NCI-H2196 treated with DMSO at 0.1 percent for 48 hours (cell line): ENCODE measurements at regions not wholly inside any gene's neighbourhood (a gene's known extent, or its start where the extent isn't known, plus 50 kb on each side); places are given as distances from the start of the nearest gene placed in this dataset.
"Not testable (repeated sequence)": the region's sequence is repeated elsewhere in the genome, so short reads cannot be mapped to it uniquely, and the experiment has no call there.

Experiments
- DNase-seq: peaks from one replicate; lab custom pipeline; 2025; ENCODE audit not compliant: unreplicated experiment; lab: John Stamatoyannopoulos, UW

DNA sequence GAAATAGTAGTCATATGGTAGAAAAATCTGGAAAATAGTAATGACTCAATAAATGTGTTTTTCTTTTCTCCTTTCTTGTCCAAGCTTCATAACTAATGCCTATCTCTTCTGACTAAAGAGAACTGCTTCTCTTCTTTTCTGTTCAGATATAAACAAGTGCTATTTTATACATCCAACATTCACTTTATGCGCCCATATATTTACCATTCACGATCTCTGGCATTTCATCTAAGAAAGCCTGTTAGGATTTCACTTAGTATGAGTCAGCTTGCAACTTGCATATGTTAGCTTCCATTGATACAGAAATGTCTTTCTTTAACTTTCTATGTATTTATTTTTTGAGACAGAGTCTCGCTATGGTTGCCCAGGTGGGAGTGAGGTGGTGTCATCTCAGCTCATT, 224.9 kb downstream of the VAPA start:
- no peak for DNase-seq

DNA sequence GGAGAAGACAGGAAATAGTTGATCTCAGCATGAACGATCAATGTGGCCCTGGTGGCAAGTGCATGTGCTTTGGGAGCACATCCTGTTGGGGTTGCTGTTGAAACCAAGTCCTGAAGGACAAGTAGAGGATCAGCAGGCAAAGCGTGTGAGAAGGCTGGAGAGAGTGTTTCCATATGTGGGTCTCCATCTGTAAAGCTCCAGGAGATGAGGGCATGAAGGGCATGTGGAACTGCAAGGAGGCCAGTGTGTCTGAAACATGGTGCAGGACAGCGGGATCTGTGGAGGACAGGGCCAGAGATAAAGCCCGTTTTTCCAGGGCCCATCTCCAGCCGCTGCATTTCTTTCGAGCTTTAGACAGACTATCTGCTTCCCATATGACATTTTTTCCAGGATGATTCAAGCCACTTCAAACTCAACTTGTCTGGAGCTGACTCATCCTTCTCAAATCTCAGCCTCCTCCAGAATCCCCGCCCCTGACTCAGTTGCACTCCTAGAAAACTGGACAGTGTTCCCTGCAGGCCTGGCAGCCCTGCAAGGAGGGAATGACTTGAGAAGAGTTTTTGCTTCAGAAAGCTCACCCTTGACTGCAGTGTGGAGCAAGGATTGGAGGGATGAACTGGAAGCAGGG, 226.1 kb downstream of the VAPA start:
- DNase-seq, result no peak

DNA sequence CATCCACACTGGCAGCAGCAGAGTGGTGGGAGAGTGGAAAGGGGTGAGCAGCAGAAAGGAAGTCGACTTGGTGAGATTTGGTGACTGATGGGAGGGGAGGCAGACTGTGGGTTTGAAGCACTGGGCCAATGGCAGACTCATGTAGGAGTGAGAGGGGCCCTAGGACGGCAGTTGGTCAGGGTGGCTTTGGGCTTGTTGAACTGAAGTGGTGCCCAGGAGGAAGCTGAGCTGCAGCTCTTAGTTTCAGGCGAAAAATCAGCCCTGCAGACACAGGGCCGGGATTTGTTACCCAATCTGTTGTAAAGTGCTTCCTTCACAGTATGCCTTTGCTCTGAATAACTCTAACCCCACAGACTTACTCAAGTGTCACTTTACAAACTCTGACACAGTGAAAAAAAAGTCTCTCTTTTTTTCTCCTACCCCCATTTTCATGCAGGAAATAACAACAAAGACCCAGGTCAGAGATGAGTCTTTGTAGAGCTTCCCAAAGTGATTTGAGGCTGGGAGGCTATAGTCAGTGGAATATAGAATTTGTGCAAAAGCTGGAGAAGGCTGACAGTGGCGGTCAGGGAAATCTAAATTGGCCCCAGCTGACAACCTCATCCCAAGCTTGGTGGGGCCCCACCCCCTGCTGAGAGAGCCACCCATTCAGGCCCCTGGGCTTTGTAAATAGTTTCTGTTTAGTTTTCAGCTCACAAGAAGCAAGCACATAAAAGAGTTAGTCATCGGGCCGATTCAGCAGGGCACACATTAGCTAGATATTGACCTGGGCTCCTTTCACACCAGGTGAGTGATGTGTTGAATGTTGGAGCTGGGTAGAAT, 226.9 kb downstream of the VAPA start:
- DNase-seq, result no peak

DNA sequence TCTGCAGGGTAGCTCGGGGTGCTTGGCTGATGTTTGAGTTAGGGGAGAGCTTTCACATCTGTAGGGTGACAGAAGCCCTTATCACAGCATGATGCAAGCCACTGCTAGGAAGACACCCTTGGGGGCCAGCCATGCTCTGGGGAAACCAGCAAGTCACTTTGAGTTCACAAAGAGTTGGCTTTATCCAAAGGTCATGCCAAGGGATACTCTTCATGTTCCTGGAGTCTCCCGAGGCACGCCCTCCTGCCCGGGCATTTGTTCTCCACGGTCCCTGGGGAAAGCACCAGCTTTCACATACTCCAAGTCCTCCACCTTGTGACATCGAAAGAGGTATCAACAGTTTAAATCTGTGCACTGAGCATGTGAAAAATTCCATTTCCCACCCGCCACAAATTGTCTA, 227.7 kb downstream of the VAPA start:
- DNase-seq, result no peak

DNA sequence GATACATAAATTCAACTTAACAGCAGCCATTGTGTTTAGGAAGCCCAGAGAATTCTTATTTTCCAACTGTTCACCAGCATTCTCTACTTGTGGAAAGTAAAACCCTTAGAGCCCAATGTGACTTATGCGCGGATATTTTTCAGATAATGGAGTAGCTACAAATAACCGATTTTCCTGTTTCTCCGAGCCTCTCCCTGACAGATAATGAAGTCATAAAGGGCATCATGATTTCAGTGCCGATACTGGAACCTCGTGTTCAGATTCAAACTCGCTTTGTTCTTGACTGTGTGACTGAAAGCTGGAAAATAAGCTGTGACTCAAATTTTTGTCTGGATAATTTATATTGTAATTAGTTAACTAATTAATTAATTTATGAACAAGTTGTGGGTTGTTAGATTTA, 228.2 kb downstream of the VAPA start:
- no peak for DNase-seq

DNA sequence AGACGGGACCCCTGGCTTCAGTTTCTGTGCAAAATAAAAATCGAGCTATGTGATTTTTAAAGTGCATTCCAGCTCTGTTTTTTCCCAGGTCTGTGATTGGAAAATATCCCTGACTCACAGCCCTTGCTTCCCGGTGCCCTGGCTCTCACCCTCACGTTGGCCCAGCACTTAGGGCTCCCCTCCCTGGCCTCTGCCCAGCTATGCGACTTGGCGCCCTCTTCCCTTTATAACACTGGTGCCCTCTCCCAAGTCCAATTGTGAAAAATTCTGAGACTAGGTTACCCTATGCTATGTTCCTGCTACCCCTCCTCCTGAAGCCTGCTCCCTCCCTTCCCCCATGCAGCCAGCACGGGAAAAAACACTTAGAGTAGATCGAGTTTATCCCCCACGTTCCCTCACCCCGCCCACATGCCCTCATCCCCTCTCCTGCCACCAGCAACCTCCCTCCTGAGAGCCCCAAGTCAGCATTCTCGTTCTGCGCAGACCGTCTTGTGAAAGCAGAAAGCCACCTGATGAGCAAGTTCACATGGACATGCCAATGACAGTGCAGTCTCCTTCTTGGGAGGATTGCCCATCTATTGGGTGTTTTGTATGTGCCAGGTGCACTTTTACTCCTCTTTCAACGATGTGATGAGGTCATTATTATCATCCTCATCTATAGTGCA, 228.8 kb downstream of the VAPA start:
- DNase-seq, result no peak

DNA sequence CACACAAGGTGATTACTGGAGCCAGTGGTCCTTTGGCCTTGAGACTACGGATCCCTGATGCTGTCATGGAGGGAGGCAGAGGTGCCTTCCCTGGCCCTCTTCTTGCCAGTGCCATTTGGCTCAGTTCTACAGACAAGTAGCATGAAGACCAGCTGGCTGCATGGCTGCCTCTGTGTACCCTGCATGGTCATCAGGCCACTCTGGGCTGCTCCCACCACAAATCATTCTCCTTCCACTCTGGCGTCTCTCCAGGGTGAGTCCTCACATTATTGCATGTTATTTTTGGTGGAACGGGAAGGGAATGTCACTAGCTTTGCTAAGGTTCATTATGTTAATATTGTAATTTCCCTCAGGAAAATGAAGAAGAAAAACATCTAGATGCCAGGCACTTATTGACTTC, 229.8 kb downstream of the VAPA start:
- no peak for DNase-seq

DNA sequence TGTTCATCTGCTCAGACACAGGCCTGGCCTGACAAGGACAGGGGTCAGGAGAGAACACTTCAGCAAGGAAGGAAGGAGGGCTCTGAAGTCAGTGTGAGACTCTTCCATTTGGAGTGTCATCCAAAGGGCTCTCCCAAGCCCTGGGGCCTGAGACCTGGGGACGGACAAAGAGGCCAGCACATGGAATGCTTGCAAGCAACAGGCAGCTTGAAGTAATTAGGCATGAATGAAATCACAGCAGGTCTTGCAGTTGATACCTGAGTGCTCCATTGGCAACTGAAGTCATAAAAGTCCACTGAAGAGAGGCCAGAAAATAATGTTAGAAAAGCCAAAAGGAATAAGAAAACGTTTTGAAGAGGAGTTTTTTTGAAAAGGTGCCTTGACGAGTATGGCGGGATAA, 231.7 kb downstream of the VAPA start:
- DNase-seq, result no peak

DNA sequence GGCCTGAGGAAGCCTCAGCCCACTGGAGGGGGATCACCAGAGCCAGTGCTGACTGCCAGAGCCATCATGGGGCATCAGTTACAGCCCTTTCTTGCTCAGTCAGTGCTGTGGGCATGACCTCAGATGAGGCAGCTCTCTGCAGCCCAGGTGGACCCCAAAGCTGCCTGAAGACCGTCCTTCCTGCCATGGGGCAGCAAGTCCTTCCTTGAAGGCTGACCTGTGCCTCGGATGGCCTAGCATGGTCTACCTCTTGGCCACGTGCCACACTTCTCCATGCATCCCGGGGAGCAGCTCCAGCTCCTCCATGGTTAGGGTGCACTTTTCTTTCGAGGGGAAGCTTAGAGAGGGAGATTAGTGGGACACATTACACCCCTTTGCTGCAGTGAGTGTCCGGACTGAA, 233.4 kb downstream of the VAPA start:
- DNase-seq, result no peak

DNA sequence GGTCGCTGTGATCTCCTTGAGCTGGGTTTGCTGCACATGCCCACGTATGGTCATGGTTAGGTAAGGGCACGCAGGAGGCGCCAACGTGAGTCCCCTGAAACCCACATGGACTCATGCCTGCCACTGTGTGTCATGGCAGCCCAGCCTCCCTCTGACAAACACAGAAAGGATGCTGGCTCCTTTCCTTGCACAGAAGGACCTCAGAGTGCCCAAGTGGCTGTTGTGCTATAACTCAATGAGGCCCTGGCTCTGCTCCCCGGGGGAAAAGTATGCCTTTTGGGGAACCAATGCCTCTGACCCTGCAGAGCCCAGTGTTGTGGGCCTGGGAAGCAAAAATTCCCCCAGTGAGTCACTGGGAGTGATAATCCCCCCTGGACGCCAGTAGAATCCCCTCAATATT, 233.9 kb downstream of the VAPA start:
- DNase-seq, result no peak

DNA sequence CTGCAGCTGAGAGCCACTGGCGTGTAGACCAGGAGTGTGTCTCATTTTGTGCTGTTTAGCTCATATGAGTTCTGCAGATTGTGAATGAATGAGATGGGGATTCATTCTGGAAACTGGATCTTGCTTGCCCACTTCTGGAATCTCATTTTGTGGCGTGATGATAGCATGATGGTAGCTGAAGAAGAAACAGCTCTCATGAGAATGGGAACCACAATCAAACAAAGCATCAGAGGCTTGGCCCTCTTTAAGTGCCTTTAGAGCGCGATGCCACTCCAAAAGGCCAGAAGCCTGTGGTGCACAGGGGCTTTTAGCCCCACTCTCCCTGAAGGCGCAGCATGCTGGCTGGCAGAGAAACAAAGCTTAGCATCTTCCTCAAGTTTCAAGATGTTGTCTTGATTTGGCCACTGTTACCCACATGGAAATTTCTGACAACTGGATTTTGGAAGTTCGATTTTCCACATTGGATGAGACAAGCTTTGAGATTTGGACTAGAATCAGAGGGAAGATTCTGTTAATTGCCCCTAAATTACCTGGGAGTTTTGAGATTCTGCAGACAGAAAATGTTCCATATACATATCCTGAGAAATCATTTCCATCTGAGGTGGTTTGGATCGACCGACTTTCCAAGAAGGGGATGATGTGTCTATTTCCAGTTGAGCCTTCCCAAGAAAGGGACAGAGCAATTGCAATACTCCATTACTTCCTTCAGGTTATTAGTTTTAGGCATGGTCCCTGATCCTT, 234.5 kb downstream of the VAPA start:
- DNase-seq, result no peak

DNA sequence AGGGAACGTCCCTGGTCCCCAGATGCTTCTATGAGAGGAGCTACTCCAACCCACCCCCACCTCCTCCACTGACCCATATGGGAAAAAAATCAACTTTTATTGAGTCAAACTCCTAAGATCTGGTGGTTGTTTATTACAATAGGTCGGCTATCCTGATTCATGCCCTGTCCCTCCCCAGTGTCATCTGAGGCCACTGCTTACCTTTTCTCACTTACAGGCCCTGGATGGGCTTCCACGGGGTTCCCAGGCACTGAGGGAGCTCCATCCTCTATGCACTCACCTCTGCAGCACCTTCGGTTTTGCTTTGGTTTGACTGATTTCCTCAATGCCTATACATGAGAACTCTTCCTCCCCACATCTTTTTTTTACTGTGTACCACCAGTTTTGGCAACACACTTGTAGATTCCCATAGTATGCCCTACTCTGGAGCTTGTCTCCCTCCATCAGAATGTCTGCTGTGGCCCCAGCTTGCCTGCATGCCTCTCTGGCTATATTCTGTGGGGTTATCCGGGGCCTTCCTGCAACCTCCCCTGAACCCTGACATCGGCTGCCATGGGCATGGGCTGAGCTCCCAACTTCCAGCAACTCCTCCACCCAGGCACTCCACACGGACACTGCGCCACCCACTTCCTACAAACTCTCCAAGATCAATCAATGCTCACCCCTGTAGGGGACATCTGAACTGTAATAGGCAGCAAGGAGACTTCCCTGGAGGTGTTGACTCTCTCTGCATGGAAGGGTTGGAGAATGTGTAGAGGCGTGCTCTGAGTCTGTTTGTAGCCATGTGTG, 236.1 kb downstream of the VAPA start:
- no peak for DNase-seq

DNA sequence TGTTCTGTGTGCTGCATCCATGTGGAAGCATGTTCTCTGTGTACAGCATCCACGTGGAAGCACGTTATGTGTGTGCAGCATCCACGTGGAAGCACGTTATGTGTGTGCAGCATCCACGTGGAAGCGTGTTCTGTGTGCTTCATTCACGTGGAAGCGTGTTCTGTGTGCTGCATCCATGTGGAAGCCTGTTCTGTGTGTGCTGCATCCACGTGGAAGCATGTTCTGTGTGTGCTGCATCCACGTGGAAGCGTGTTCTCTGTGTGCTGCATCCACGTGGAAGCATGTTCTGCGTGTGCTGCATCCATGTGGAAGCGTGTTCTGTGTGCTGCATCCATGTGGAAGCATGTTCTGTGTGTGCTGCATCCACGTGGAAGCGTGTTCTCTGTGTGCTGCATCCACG, 236.8 kb downstream of the VAPA start:
- DNase-seq, result not testable (repeated sequence)

DNA sequence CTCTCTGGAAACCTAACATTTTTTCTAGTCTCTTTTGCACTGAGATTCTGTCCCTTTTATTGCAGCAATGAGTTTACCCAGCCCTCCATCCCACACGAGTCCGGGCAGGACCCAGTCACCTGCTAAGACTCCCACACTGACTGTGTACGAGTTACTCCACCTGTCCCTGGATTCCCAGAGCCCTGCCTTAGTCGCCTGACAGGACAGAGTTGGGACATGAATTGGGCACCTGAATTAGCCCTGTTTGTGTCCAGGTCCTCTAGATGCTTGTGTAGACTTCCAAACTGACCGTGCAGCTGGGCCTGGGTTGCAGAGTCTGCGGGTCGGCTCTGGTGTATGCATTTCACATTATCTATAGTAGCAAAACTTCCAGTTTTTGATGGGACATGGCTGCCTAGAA, 238.7 kb downstream of the VAPA start:
- DNase-seq, result no peak

DNA sequence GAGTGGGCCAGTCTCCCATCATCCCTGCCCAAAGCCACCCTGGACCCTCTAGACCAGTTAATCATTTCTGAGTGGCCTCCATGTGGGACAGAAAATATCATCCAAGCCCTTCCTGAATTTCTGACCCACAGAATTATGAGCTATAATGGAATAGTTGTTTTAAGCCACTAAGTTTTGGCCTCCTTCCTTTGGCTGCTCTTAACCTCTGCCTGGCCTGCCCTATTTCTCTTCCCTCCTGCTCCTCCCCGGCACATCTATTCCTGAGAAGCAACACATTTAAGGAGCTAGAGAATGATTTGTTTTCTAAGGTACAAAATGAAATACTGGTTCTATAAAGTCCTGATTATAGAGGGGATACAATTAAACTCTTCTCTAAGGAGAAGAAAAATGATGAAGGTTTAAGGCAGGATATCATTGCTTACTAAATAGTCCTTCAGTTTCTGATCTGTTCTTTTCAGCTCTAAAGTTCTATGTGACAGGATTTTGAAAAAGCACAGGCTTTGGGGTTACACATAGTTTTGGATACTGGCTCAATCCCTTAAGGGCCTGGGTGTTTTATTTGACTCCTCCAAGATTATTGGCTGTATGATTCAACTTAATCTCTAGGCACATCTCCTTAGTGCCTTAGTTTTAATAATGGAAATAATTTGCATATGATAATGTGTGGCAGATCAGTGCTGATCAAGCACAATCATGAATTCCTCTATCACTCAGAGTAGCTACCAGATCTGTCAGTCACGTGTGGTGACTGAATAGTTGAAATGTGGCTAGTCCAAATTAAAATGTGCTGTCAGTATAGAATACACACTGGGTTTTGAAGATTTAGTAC, 240.3 kb downstream of the VAPA start:
- DNase-seq, result no peak

DNA sequence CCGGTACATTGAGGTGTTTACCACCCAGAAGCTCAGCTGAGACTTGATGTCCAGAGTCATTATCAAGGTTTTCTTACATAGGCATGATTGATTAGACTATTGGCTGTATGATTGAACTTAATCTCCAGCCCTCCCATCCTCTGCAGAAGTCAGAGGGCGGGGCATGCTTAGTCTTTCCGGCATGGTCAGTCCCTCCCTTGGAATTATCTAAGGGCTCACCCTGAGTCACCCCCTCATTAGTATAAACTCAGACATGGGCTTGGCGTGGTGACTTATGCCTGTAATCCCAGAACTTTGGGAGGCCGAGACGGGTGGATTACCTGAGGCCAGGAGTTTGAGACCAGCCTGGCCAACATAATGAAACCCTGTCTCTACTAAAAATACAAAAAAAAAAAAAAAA, 243.9 kb downstream of the VAPA start:
- no peak for DNase-seq

DNA sequence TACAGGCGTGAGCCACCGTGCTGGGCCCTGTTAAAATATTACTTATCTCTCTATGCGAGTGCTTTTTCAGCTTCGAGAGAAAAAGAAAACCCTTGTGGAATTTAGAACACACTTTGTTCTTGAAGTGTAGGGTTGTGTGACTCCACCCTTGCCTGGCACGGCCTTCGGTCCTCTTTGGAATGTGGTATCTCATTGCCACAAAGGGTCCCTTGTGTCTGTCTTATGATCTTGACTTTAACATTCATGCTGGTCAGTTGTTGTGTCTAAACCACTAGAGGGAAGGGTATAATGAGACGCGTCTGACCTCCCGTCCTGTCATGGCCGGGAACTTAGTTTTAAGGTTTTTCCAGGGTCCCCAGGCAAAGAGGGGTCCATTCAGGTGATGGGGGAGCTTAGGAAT, 246.4 kb downstream of the VAPA start:
- no peak for DNase-seq

DNA sequence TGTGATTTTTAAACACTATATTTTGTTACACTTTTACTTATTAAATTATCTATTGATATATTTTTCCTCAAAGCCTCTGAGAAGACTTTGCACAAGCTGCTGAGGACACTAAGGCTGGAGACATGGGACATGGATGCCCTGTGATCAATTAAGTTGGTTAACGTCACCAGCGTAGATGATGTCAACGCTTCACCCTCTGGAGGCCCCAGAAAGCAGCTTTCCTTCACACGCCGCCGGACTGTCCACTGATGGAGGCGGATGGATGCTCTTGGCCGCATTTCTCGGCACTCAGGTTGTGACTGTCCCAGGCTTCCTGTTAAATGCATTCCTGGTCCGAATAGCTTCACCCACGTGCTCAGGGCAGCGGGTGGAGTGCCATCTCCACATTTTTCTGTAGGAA, 247.5 kb downstream of the VAPA start:
- DNase-seq, result no peak

DNA sequence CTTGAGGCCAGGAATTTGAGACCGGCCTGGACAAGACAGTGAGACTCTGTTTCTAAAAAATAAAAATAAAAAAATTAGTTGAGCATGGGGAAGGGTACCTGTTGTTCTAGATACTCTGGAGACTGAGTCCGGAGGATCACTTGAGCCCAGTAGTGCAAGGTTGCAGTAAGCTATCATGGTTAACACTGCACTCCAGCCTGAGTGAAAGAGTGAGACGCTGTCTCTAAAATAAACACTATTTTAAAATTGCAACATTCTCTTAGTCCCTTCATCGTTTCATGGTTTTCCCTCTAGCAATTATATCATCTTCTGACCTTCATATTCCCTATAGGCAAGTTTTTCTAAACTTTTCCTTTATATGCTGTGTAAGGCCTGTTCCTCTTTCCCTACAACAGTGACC, 248.5 kb downstream of the VAPA start:
- DNase-seq, result no peak
